Panc1 (cell line): ENCODE measurements at regions not wholly inside any gene's neighbourhood (a gene's known extent, or its start where the extent isn't known, plus 50 kb on each side); places are given as distances from the start of the nearest gene placed in this dataset.

Experiments used
- ATAC-seq: fragments of 200-7000 bp; cut with Tn5 transposase; 2 replicates; pipeline ENCODE4 v1.9.1; 2020; ENCODE audit warnings: mild to moderate bottlenecking, moderate library complexity
- BruUV-seq: library from RNA; stranded (reverse); fragments of 400-500 nt; replicated peaks from 2 replicates; lab custom pipeline; 2021; lab: Mats Ljungman, UMichigan
- CTCF ChIA-PET: fragments of 300-600 bp; sonication (Branson Sonifier 250); formaldehyde crosslinking; loops from one replicate; lab custom pipeline; 2022; ENCODE audit warnings: antibody characterized with exemption; lab: Charles Lee
- POLR2A ChIA-PET: fragments of 300-600 bp; sonication (Branson Sonifier 250); formaldehyde crosslinking; loops from one replicate; lab custom pipeline; 2022; ENCODE audit warnings: antibody characterized with exemption; lab: Charles Lee
- DNase-seq: peaks from one replicate; pipeline ENCODE4 v3.0.0-alpha.2; 2010; ENCODE audit warnings: low read depth, low spot score
- H3K27ac ChIP-seq: 2 replicates; pipeline ENCODE4 v1.5.1; 2011; ENCODE audit warnings: mild to moderate bottlenecking, low read length, inconsistent platforms
- H3K27me3 ChIP-seq: fragments of 200-500 bp; sonication (Bioruptor generic); 2 replicates; pipeline ENCODE4 v1.6.0; 2014; ENCODE audit warnings: low read length, inconsistent platforms; ENCODE audit not compliant: control insufficient read depth, insufficient read depth
- H3K36me3 ChIP-seq: fragments of 200-500 bp; sonication (Bioruptor generic); 2 replicates; pipeline ENCODE4 v1.5.1; 2014; ENCODE audit warnings: inconsistent platforms, mild to moderate bottlenecking, low read length, moderate library complexity; ENCODE audit not compliant: control insufficient read depth, insufficient read depth
- H3K4me1 ChIP-seq: 2 replicates; pipeline ENCODE4 v1.5.1; 2011; ENCODE audit warnings: inconsistent platforms, mild to moderate bottlenecking, low read length, moderate library complexity; ENCODE audit not compliant: control insufficient read depth, insufficient read depth
- H3K4me3 ChIP-seq, 2 experiments: 2 replicates each; pipeline ENCODE4 v1.5.1; 2011 to 2012; ENCODE audit warnings: low read depth in 2 of 2, low read length in 2 of 2, mild to moderate bottlenecking in 2 of 2, inconsistent platforms in 1 of 2, moderate library complexity in 1 of 2
- H3K9me3 ChIP-seq: fragments of 200-500 bp; sonication (Bioruptor generic); 2 replicates; pipeline ENCODE4 v1.5.1; 2014; ENCODE audit warnings: low read depth, mild to moderate bottlenecking, inconsistent platforms, low read length, moderate library complexity; ENCODE audit not compliant: control insufficient read depth, insufficient read depth
- CTCF ChIP-seq: fragments of 450-650 bp; IDR thresholded peaks from 2 replicates; pipeline ENCODE4 v1.5.1; 2017; ENCODE audit warnings: mild to moderate bottlenecking
- POLR2AphosphoS5 ChIP-seq: IDR thresholded peaks from 2 replicates; pipeline ENCODE4 v1.6.1; 2012; ENCODE audit warnings: mild to moderate bottlenecking, low read depth, low read length, moderate library complexity
- REST ChIP-seq, 2 experiments: IDR thresholded peaks; 2 replicates each; pipeline ENCODE4 v1.6.1; 2011 to 2012; ENCODE audit warnings: low read depth in 2 of 2, control low read depth in 1 of 2, low read length in 1 of 2, mild to moderate bottlenecking in 1 of 2, moderate library complexity in 1 of 2; ENCODE audit not compliant: insufficient read depth in 1 of 2
- SIN3A ChIP-seq: IDR thresholded peaks from 2 replicates; pipeline ENCODE4 v1.6.1; 2012; ENCODE audit warnings: low read depth, mild to moderate bottlenecking, low read length, moderate library complexity, borderline replicate concordance; ENCODE audit not compliant: insufficient read depth
- TCF7L2 ChIP-seq: IDR thresholded peaks from 2 replicates; pipeline ENCODE4 v1.6.1; 2011; ENCODE audit warnings: mild to moderate bottlenecking, low read depth, low read length, inconsistent platforms
- in situ Hi-C: cut with HindIII; loops from 2 replicates; pipeline ENCODE4 v1.10.0; 2016; ENCODE audit warnings: low sequenced_read_pairs, low pct_unique_long_range_greater_than_20kb
- intact Hi-C: fragments of 100-400 bp; cut with micrococcal nuclease; formaldehyde crosslinking; loops from one replicate; pipeline ENCODE4 v1.10.0; 2022; ENCODE audit not compliant: unreplicated experiment

- no peaks in the 10 kb centered on the region for H3K9me3 ChIP-seq
- POLR2A ChIA-PET = no interaction called here
- H3K27ac ChIP-seq = no peak overlapping the region
- no peaks in the 10 kb centered on the region for H3K27me3 ChIP-seq
- H3K4me3 ChIP-seq = no peak overlapping the region
- ATAC-seq = no peak
- H3K4me1 ChIP-seq = peaks cover 3% of the 10 kb centered on the region; the same call in 1 of the 2 replicates
- TF ChIP-seq SIN3A = no peak
- TF ChIP-seq TCF7L2 = no peak
- no peak for TF ChIP-seq POLR2AphosphoS5
- no peak for TF ChIP-seq CTCF
- TF ChIP-seq REST (IDR thresholded peaks at IDR 0.05; ENCODE audit: insufficient read depth in 1 of 2, low read depth in 2 of 2, low read length in 1 of 2) = no peak
- intact Hi-C loops = no loop called here
- DNase-seq = no peak
- in situ Hi-C loops = no loop called here
- CTCF ChIA-PET = no interaction called here
- no TSS peak for BruUV-seq
- no peaks in the 10 kb centered on the region for H3K36me3 ChIP-seq
These were observed 942.6 kb upstream of the SLC10A2 start for GRCh38 chr13:104008541-104009435.

GRCh38 chr13:104008075-104008474, 941.9 kb upstream of the SLC10A2 start:
- no TSS peak for BruUV-seq
- H3K9me3 ChIP-seq = no peaks in the 10 kb centered on the region
- peaks cover 3% of the 10 kb centered on the region; the same call in 1 of the 2 replicates for H3K4me1 ChIP-seq
- H3K36me3 ChIP-seq = no peaks in the 10 kb centered on the region
- H3K4me3 ChIP-seq = no peak overlapping the region
- CTCF ChIA-PET = no interaction called here
- POLR2A ChIA-PET = no interaction called here
- in situ Hi-C loops (no loop called here), intact Hi-C loops (no loop called here)
- H3K27me3 ChIP-seq = no peaks in the 10 kb centered on the region
- TF ChIP-seq CTCF (no peak), TCF7L2 (no peak), SIN3A (no peak)
- DNase-seq = no peak
- no peak for ATAC-seq
- H3K27ac ChIP-seq = no peak overlapping the region
